Epithelial cell of proximal tubule (primary cell): ENCODE measurements at regions not wholly inside any gene's neighbourhood (a gene's known extent, or its start where the extent isn't known, plus 50 kb on each side); places are given as distances from the start of the nearest gene placed in this dataset.

ENCODE experiments used
- DNase-seq: peaks from one replicate; pipeline ENCODE4 v3.0.0-alpha.2; 2011; ENCODE audit warnings: low read depth
- H3K4me3 ChIP-seq: 2 replicates; pipeline ENCODE4 v1.5.1; 2011; ENCODE audit warnings: low read depth, mild to moderate bottlenecking, low read length
- CTCF ChIP-seq: conservative IDR thresholded peaks from 2 replicates; pipeline ENCODE4 v1.5.1; 2012; ENCODE audit warnings: low read depth, mild to moderate bottlenecking, low read length

GRCh38 chr5:105696440-105696839 is 1974.3 kb downstream of the EFNA5 start:
- TF ChIP-seq CTCF, result no peak
- DNase-seq, result no peak
- no peak overlapping the region for H3K4me3 ChIP-seq

GRCh38 chr5:105695941-105696340 is 1974.8 kb downstream of the EFNA5 start:
- no peak for DNase-seq
- no peak for TF ChIP-seq CTCF
- no peak overlapping the region for H3K4me3 ChIP-seq

- H3K4me3 ChIP-seq, result no peak overlapping the region
- no peak for TF ChIP-seq CTCF
- DNase-seq, result no peak
Measured at GRCh38 chr5:105689596-105689995, 1981.1 kb downstream of the EFNA5 start.

- H3K4me3 ChIP-seq, result no peak overlapping the region
- DNase-seq, result no peak
- TF ChIP-seq CTCF, result no peak
Measured at GRCh38 chr5:105688227-105688792, 1982.4 kb downstream of the EFNA5 start.

GRCh38 chr5:105687493-105687892 is 1983.2 kb downstream of the EFNA5 start:
- no peak overlapping the region for H3K4me3 ChIP-seq
- no peak for TF ChIP-seq CTCF
- no peak for DNase-seq

GRCh38 chr5:105685884-105686283 is 1984.9 kb downstream of the EFNA5 start:
- H3K4me3 ChIP-seq, result no peak overlapping the region
- no peak for TF ChIP-seq CTCF
- no peak for DNase-seq

- no peak for DNase-seq
- H3K4me3 ChIP-seq, result no peak overlapping the region
Measured at GRCh38 chr5:105684799-105685198, 1985.9 kb downstream of the EFNA5 start.

More at GRCh38 chr5:105684799-105685198, 1985.9 kb downstream of the EFNA5 start:
- no peak for TF ChIP-seq CTCF
